GM18517 (cell line): ENCODE measurements at regions not wholly inside any gene's neighbourhood (a gene's known extent, or its start where the extent isn't known, plus 50 kb on each side); places are given as distances from the start of the nearest gene placed in this dataset.

Experiments used
- ATAC-seq: cut with Tn5 transposase; IDR thresholded peaks from one replicate; pipeline ENCODE4 v1.9.1; 2021; ENCODE audit warnings: mild to moderate bottlenecking, moderate library complexity; ENCODE audit not compliant: unreplicated experiment

DNA sequence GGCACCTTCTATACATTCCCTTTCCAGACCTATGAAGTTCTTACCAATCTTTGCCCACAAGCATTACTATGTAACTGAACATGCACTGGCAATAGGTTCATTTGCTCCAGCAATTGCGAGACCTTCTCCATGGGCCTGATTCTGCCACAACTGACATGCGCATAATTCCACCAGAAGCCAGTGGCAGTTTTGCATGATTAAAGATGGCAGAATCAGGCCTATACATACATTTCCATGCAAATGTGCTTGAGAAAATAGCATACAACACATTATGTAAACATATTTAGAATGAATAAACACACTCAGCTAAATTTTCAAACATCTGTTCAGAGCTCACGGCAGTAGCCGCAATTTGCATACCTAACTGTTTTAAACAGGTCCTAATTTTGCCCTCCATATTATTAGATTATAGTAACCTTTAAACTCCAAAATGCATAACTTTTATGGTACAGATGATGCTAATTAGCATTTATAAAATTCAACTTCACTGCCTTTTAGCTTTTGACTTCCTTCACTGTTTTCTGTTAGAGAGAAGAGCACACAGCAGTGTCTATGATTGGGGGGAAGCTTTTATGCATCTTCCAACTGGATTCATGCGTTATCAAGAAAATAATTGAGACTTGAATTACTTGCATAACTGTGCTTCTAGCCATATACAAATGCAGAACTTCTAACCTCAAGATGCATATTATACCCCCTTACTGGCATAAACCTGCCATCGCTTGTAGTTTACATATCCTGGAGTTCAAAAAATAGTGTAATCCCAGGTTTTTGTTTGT, 155.3 kb upstream of the CDH19 start:
- no peak for ATAC-seq

- ATAC-seq = no peak
Measured at GRCh38 chr18:66757946-66758345, 154.1 kb upstream of the CDH19 start.

DNA sequence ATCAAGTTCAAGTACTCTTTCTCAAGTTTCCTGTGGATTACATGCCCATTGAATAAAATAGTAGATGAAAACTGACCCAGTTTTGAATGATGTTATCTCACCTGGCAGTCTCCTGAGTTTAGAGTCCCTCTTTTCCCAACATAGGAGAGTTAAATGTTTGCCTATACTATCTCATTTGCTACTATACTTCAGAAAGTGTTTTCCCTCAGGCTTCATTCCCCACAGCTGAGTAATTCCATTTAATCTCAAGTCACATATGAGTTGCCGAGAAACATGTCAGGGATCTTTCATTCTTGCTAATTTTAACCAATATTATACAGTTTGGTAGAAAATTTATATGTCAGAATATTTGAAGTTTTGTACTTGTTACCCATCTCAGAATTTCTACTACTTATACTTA, 150.4 kb upstream of the CDH19 start:
- no peak for ATAC-seq

DNA sequence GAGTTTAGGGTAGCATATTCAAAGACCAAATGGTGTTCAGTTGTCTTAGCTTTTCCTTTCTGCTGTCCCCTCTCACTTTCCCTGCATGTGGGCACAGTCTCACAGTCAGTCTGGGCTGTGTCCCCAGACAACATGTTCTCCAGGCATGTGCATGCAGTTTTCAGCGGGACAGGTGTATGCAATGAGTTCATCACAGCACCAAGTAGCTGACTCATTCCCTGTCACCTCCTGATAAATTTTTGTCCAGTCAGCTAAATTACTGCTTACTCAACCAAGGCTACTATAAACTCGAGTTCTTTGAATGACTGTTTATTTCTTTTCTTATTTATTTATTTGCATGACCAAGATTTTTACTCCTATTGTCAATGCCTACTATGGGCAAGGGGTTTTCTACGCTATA, 148.8 kb upstream of the CDH19 start:
- no peak for ATAC-seq

DNA sequence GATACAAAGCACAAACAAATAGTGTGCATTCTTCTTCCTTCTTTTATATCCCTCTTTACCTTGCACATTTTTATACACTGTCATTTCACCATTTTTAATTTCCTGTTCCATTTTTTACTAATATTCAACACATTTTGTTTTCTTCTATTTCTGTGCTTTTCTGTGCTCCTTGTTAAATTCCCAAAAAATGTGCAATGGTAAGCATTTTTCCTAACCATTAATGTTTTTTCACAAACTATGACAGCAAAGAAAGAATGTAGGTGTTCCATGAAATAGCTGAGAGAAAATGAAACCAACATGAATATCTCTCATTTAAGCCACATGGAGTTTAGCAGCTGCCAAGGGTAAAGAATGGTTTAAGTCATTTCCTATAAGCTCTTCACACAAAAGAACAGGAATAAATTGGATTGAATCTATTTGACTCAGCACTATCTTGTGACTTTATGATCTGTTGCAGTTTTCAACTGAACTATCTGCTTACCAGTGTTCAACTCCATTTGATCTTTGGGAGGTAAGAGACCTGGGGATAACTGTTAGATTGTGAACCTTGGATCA, 145.7 kb upstream of the CDH19 start:
- ATAC-seq = no peak

DNA sequence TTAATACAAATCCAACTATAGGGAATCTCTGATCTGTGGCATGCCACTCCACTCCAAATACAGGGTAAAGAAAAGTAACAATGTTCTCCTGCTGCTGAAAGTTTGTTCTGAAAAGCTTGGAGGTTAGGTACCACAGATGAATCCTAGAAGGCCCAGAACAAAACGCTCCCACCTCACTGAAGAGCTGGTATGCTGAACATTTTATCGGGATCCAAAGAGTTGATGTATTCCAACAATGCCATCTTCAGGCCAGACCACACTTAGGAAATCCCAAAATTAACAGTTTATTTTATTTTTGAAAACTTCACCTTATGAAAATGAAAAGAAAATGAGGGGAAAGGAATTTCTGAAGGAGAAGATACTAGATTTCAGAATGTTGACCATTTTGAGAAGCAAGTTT, 145.1 kb upstream of the CDH19 start:
- no peak for ATAC-seq

- ATAC-seq = no peak
Measured at GRCh38 chr18:66742832-66743231, 138.9 kb upstream of the CDH19 start.

GRCh38 chr18:66735933-66736332, 132.0 kb upstream of the CDH19 start:
- no peak for ATAC-seq

DNA sequence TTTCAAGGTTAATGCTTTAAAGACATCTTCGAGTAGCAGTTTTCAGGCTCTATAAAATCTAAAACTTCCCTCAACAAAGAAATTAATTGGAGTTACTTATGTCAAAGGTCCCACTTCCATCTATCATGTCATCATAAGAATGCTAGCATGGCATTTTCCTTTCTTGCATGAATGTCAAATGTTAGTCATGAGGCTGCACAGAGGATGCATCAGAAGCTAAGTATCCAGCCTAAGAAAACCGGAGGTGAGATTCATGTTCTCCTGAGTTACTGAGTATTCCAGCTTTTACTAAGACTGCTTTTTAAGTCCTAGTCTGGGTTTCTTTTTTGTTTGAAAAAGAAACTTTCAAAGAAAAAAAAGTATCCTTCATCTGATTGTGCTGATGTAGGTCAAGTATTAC, 130.6 kb upstream of the CDH19 start:
- no peak for ATAC-seq

- ATAC-seq = no peak
Measured at GRCh38 chr18:66731890-66732289, 128.0 kb upstream of the CDH19 start.

DNA sequence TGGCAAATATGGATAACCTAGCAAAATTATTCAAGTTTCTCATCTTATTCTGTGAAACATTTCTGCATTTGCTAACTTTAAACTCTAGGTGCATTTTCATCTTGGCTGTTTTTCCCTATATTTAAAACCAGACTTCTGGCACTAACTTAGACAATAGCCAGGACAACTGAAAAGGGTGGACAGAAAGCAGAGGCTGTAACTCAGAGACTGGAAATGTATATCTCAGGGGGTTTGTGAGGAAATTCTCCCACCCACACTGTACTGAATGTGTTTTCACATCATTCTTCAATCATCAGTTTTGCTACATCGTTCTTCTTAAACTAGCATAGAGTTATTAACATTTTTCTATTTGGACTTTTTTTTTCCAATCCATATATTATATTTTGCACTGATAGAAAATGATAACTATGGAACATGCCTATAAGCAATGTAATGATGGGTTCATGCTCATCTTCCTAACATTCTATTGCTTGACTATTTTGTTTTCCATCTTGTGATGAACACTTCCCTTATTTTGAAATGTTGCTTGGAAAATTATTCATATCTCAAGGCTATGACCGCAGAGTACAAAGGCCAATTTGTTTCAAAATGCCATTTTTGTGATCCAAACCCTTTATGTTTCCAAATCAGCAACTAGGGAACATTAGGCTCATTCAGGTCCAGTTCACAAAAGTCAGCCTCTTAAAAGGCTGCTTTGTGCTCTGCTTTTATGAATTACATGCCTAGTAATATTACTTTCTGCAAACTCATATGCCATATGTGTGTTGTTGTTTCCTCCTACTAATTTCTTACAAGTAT, 125.8 kb upstream of the CDH19 start:
- no peak for ATAC-seq

DNA sequence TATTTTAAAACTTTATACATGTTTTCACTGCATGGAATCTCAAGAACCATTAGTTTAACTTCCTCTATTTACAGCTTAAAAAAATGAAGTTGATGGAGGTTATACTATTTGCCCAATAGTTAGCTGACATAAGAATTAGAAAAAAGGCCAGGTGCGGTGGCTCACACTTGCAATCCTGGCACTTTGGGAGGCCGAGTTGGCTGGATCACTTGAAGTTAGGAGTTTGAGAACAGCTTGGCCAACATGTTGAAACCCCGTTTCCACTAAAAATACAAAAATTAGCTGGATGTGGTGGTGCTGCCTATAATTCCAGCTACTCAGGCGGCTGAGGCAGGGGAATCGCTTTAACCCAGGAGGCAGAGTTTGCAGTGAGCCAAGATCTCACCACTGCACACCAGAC, 125.1 kb upstream of the CDH19 start:
- no peak for ATAC-seq

DNA sequence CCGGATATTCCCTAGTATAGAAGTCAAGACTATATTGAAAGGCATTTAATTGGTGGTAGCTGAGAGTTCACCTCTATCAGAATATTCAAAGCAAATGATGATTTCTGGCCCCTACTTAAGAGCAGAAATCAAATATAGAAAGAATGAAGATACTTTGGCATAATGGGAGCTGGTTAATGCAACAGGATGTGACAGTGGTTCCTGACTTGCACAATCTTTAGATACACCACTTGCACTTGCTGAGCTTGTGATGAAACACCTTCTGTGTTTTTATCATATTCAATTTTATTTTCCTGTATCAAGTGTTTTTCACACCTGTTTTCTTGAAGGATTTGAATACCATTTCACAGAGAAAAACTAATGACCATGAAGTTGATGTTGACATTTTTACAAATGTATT, 124.1 kb upstream of the CDH19 start:
- ATAC-seq = no peak

DNA sequence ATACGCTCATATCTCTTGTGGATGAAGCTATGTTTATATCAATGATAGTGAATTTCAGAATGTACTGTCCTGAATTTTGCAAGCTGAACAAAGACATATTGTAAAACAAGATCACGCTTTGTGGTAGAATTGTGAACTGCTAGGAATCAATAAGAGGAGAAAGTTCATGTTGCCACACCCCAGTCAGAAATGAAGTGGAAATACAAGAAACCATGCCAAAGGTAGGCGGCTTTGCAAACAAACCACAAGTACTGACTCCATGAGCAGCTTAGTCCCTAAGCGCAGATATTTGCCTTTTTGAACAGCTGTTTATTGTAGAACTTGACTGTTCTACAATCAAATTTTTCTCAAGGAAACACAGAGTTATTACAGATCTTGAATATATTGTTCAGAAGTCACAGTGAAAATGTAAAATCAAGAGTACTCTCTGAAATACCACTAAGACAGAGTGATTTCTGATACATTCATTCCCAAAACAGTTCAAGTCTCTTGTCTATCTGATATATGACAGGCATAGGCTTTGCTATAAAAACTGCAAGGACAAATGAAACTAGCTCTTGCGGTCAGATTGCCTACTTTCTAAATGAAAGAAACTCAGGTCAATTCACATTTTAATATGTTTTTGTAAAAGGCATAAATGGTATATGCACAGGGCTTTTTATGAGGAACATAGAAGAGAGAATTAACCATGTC, 120.9 kb upstream of the CDH19 start:
- no peak for ATAC-seq

DNA sequence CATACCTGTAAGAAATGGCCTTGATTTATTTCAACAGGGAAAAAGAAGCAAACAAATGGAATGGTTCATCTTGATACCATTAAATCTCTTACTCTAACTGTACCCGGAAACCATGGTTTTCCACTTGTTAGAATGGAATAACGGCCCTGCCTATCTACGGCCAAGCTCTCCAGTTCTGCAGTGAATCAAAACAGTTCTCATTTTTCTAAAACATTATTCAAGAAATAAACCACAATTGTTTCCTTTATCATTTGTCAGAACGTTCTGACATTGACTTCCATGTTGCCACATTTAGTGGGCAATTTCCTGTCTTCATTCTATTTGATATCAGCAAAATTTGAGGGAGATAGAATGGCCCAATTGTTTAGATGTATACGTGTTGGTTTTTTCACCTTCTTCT, 118.8 kb upstream of the CDH19 start:
- no peak for ATAC-seq

- no peak for ATAC-seq
Measured at GRCh38 chr18:66708646-66709045, 104.8 kb upstream of the CDH19 start.

GRCh38 chr18:66707473-66707872, 103.6 kb upstream of the CDH19 start:
- no peak for ATAC-seq

GRCh38 chr18:66695281-66695680, 91.4 kb upstream of the CDH19 start:
- ATAC-seq = no peak

- no peak for ATAC-seq
Measured at GRCh38 chr18:66694852-66695251, 91.0 kb upstream of the CDH19 start.

- no peak for ATAC-seq
Measured at GRCh38 chr18:66687635-66688034, 83.7 kb upstream of the CDH19 start.

GRCh38 chr18:66682855-66683322, 79.0 kb upstream of the CDH19 start:
- ATAC-seq = no peak
